ENCODE measurements at regions not wholly inside any gene's neighbourhood (a gene's known extent, or its start where the extent isn't known, plus 50 kb on each side); places are given as distances from the start of the nearest gene placed in this dataset.

- no peak for TF ChIP-seq POLR2A (IDR thresholded peaks at IDR 0.05)
- no peak for TF ChIP-seq CTCF (IDR thresholded peaks at IDR 0.05)
Observed at GRCh38 chr6:145272246-145272645, 463.1 kb downstream of the EPM2A start.
